Caco-2 (cell line): ENCODE measurements at regions not wholly inside any gene's neighbourhood (a gene's known extent, or its start where the extent isn't known, plus 50 kb on each side); places are given as distances from the start of the nearest gene placed in this dataset.

ENCODE experiments used
- BruUV-seq: library from RNA; stranded (reverse); fragments of 400-500 nt; replicated peaks from 2 replicates; lab custom pipeline; 2021; lab: Mats Ljungman, UMichigan
- CTCF ChIA-PET: fragments of 300-600 bp; sonication (Branson Sonifier 250); formaldehyde crosslinking; loops from one replicate; lab custom pipeline; 2022; ENCODE audit warnings: antibody characterized with exemption; lab: Charles Lee
- POLR2A ChIA-PET: fragments of 300-600 bp; sonication (Branson Sonifier 250); formaldehyde crosslinking; loops from one replicate; lab custom pipeline; 2022; ENCODE audit warnings: antibody characterized with exemption; lab: Charles Lee
- DNase-seq, 2 experiments: peaks; one replicate each; pipeline versions ENCODE4 v3.0.0 to v3.0.0-alpha.2; 2020 to 2022
- H3K27me3 ChIP-seq: replicated peaks from 2 replicates; pipeline ENCODE4 v1.6.0; 2011; ENCODE audit warnings: low read length; ENCODE audit not compliant: control insufficient read depth, insufficient read depth
- H3K36me3 ChIP-seq: 2 replicates; pipeline ENCODE4 v1.5.1; 2011; ENCODE audit warnings: low read length; ENCODE audit not compliant: control insufficient read depth, insufficient read depth
- H3K4me1 ChIP-seq: fragments of 250-450 bp; sonication (Bioruptor Pico); 2 replicates; pipeline ENCODE4 v1.5.1; 2020; ENCODE audit warnings: mild to moderate bottlenecking
- H3K4me3 ChIP-seq: 2 replicates; pipeline ENCODE4 v1.5.1; 2011; ENCODE audit warnings: low read depth, mild to moderate bottlenecking, control low read depth, low read length
- H3K9me3 ChIP-seq: fragments of 250-450 bp; sonication (Bioruptor Pico); 2 replicates; pipeline ENCODE4 v1.5.1; 2020; ENCODE audit warnings: mild to moderate bottlenecking, moderate library complexity
- H3K27ac Mint-ChIP-seq: one replicate; pipeline ENCODE4 v1.8.0; 2022; ENCODE audit warnings: mixed read lengths; ENCODE audit not compliant: unreplicated experiment
- H3K27me3 Mint-ChIP-seq: one replicate; pipeline ENCODE4 v1.8.0; 2022; ENCODE audit warnings: mixed read lengths; ENCODE audit not compliant: insufficient read depth, unreplicated experiment
- H3K36me3 Mint-ChIP-seq: one replicate; pipeline ENCODE4 v1.8.0; 2022; ENCODE audit warnings: mild to moderate bottlenecking, mixed read lengths; ENCODE audit not compliant: insufficient read depth, unreplicated experiment
- H3K4me1 Mint-ChIP-seq: one replicate; pipeline ENCODE4 v1.8.0; 2022; ENCODE audit warnings: low read depth, mixed read lengths; ENCODE audit not compliant: unreplicated experiment
- H3K4me3 Mint-ChIP-seq: one replicate; pipeline ENCODE4 v1.8.0; 2022; ENCODE audit warnings: mild to moderate bottlenecking, moderate library complexity, mixed read lengths; ENCODE audit not compliant: unreplicated experiment
- H3K9me3 Mint-ChIP-seq: one replicate; pipeline ENCODE4 v1.8.0; 2022; ENCODE audit warnings: mixed read lengths; ENCODE audit not compliant: unreplicated experiment
- intact Hi-C: fragments of 100-400 bp; cut with micrococcal nuclease; formaldehyde crosslinking; loops from one replicate; pipeline ENCODE4 v1.10.0; 2022; ENCODE audit not compliant: unreplicated experiment
- TF ChIP-seq, protein P1 (sequence below), 2 experiments: fragments of 200-600 bp in 1 of 2; IDR thresholded peaks; 1 replicate in 1 of 2; 2 replicates in 1 of 2; pipeline versions ENCODE4 v1.5.1 to v1.8.0; 2011 to 2022; ENCODE audit warnings: antibody characterized with exemption in 1 of 2, control low read depth in 1 of 2, inconsistent platforms in 1 of 2, low read depth in 1 of 2, low read length in 1 of 2, mild to moderate bottlenecking in 1 of 2, moderate library complexity in 1 of 2; ENCODE audit not compliant: insufficient read depth in 1 of 2, severe bottlenecking in 1 of 2, unreplicated experiment in 1 of 2

GRCh38 chr5:168169791-168170190, 121.7 kb upstream of the WWC1 start:
- ChIA-PET POLR2A (no interaction called here), CTCF (no interaction called here)
- Histone ChIP-seq H3K36me3 (no peaks in the 10 kb centered on the region), H3K27me3 (no peaks in the 10 kb centered on the region; the same call in 1 of the 2 replicates), H3K4me3 (no peak overlapping the region), H3K9me3 (no peaks in the 10 kb centered on the region), H3K4me1 (no peaks in the 10 kb centered on the region)
- intact Hi-C loops = no loop called here
- H3K27me3 Mint-ChIP-seq = peaks cover 24% of the 10 kb centered on the region
- no peaks in the 10 kb centered on the region for H3K36me3 Mint-ChIP-seq
- DNase-seq = no peak
- no peaks in the 10 kb centered on the region for H3K4me1 Mint-ChIP-seq
- TF ChIP-seq, protein P1, sequence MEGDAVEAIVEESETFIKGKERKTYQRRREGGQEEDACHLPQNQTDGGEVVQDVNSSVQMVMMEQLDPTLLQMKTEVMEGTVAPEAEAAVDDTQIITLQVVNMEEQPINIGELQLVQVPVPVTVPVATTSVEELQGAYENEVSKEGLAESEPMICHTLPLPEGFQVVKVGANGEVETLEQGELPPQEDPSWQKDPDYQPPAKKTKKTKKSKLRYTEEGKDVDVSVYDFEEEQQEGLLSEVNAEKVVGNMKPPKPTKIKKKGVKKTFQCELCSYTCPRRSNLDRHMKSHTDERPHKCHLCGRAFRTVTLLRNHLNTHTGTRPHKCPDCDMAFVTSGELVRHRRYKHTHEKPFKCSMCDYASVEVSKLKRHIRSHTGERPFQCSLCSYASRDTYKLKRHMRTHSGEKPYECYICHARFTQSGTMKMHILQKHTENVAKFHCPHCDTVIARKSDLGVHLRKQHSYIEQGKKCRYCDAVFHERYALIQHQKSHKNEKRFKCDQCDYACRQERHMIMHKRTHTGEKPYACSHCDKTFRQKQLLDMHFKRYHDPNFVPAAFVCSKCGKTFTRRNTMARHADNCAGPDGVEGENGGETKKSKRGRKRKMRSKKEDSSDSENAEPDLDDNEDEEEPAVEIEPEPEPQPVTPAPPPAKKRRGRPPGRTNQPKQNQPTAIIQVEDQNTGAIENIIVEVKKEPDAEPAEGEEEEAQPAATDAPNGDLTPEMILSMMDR (IDR thresholded peaks at IDR 0.05; ENCODE audit: insufficient read depth in 1 of 2, low read depth in 1 of 2, low read length in 1 of 2, severe bottlenecking in 1 of 2, unreplicated experiment in 1 of 2) = no peak
- H3K27ac Mint-ChIP-seq = no peak overlapping the region
- no peak overlapping the region for H3K4me3 Mint-ChIP-seq
- no TSS peak for BruUV-seq
- no peaks in the 10 kb centered on the region for H3K9me3 Mint-ChIP-seq

GRCh38 chr5:168171901-168172759, 119.3 kb upstream of the WWC1 start:
- Histone ChIP-seq H3K9me3 (no peaks in the 10 kb centered on the region), H3K4me3 (no peak overlapping the region), H3K27me3 (no peaks in the 10 kb centered on the region; the same call in none of the 2 replicates), H3K36me3 (no peaks in the 10 kb centered on the region), H3K4me1 (no peaks in the 10 kb centered on the region)
- BruUV-seq = no TSS peak
- Mint-ChIP-seq H3K36me3 (no peaks in the 10 kb centered on the region), H3K27me3 (peaks cover 28% of the 10 kb centered on the region), H3K4me1 (no peaks in the 10 kb centered on the region), H3K4me3 (no peak overlapping the region), H3K9me3 (no peaks in the 10 kb centered on the region), H3K27ac (no peak overlapping the region)
- no peak for DNase-seq
- TF ChIP-seq, protein P1 (IDR thresholded peaks at IDR 0.05; ENCODE audit: insufficient read depth in 1 of 2, low read depth in 1 of 2, low read length in 1 of 2, severe bottlenecking in 1 of 2, unreplicated experiment in 1 of 2) = no peak
- ChIA-PET POLR2A (no interaction called here), CTCF (interaction anchor here (0.6 kb wide), 1 partner anchor 23 kb away, joined by 3 read pairs; no protein-coding TSS in a partner anchor)
- intact Hi-C loops = no loop called here

DNA sequence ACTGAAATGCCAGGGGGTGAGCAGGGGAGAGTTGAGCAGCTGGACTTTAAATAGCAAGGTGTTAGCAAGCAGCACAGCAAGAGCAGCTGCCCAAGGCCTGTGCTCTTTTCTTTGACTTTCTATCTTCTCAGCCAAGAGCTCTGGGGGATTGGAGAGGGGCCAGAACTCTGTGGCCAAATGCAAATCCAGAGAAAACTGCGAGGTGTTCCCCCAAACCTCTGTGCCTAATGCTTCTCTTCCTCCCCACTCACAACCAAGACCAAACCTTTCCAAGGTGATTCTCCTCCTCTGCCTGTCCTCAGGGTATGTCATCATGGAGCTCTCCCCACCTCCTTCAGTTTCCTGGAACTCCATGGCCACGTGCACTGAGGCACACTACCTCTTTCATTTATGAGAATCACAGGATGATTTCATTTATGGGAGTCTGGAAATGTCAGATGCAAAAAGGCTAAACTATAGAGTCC, 118.7 kb upstream of the WWC1 start:
- Histone ChIP-seq H3K4me3 (no peak overlapping the region), H3K4me1 (no peaks in the 10 kb centered on the region), H3K36me3 (no peaks in the 10 kb centered on the region), H3K27me3 (no peaks in the 10 kb centered on the region; the same call in none of the 2 replicates), H3K9me3 (no peaks in the 10 kb centered on the region)
- no peak for DNase-seq
- intact Hi-C loops = no loop called here
- H3K4me3 Mint-ChIP-seq = no peak overlapping the region
- no TSS peak for BruUV-seq
- POLR2A ChIA-PET = no interaction called here
- CTCF ChIA-PET = interaction anchor here (0.6 kb wide), 1 partner anchor 23 kb away, joined by 3 read pairs; no protein-coding TSS in a partner anchor
- H3K27me3 Mint-ChIP-seq = peaks cover 26% of the 10 kb centered on the region
- H3K36me3 Mint-ChIP-seq = no peaks in the 10 kb centered on the region
- TF ChIP-seq, protein P1 (IDR thresholded peaks at IDR 0.05; ENCODE audit: insufficient read depth in 1 of 2, low read depth in 1 of 2, low read length in 1 of 2, severe bottlenecking in 1 of 2, unreplicated experiment in 1 of 2) = no peak
- no peak overlapping the region for H3K27ac Mint-ChIP-seq
- no peaks in the 10 kb centered on the region for H3K4me1 Mint-ChIP-seq
- no peaks in the 10 kb centered on the region for H3K9me3 Mint-ChIP-seq
